ENCODE measurements at regions not wholly inside any gene's neighbourhood (a gene's known extent, or its start where the extent isn't known, plus 50 kb on each side); places are given as distances from the start of the nearest gene placed in this dataset.

DNA sequence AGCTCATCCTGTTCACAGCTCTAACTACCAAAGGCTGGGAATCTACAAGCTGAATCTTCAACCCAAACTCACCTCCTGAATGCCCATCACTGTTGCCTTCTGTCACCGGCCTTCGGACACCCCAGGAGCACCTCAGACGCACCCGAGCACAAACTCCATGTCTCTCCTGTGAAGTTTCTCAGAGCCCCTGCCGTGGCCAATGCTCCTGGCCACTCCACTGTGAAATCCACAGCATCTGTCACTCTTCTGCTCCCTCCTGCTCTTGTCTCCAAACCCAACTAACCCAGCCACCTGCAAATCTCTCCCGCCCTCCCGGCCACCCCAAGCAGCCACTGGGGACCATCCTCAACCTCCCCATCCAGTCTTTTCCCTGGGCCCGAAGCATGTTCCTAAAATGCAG is 457.9 kb upstream of the SALL3 start:
- no peak for DNase-seq

DNA sequence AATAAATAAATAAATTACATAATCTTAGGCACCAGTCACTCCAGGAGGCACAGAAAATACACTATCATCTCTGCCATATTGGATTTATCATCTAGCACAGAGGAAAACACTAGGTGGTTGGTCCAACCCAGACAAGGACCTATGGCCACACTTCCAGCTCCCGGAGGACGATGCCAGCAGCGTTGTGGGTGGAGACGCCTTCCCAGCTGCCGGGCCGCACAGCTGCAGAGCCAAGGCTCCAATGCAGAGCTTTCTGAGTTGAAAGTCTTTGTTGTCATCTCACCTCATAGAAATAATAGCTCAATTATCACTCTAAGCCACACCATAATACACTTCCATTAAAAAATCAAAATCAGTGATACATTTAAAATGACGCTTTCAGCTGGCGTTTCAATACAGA is 457.1 kb upstream of the SALL3 start:
- DNase-seq = no peak

DNA sequence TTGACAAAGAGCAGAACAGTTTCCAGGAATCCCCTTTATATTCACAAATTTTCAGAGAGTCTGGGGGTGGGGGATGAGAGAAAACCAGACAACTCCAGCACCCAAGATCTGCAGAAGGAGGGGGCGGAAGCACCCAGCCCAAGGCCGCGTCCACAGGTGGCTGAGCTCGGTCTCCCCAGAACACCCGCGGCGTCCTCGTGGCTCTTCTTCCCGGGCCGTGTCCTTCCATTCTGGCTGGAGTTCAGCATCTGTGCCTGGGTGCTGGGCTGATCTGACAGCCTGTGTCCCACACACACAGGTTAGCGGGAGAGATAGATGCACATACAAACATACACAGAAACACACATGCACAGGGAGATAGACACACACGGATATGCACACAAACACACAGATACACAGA is 455.8 kb upstream of the SALL3 start:
- DNase-seq = no peak

DNA sequence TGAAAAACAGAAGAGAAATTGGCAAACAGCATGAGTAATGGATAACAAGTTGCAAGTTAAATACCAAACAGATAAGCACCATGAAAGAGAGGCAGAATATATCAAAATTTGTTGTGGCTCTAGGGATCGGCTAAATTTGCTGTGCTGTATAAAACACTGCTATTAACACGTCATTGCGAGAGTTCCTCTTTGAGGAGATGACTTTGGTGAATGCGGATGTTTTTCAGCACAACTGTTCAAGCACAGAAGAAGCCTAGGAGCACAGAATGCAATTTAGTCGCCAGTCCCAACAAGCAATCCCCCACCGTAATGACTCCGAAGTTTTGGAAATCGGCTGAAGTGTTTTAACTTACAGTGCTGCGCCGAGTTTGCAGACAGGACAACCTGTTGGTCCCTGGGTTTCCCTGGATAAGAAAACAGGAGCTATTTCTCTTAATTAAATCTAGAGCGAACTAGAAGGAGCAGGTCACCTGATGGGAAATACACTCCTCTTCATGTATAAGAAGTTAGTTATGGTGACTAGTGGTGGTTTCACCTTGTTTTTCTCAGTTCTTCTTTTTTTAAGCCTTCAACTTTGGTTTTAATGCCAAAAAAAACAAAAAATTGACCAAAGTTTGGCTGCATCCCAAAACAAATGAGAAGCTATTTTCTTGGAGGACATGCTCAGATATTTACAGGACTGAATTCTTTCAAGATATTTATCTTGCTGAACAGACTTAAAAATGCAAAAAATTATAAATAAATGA is 454.1 kb upstream of the SALL3 start:
- no peak for DNase-seq

GRCh38 chr18:78526275-78526674 is 453.3 kb upstream of the SALL3 start:
- no peak for DNase-seq

DNA sequence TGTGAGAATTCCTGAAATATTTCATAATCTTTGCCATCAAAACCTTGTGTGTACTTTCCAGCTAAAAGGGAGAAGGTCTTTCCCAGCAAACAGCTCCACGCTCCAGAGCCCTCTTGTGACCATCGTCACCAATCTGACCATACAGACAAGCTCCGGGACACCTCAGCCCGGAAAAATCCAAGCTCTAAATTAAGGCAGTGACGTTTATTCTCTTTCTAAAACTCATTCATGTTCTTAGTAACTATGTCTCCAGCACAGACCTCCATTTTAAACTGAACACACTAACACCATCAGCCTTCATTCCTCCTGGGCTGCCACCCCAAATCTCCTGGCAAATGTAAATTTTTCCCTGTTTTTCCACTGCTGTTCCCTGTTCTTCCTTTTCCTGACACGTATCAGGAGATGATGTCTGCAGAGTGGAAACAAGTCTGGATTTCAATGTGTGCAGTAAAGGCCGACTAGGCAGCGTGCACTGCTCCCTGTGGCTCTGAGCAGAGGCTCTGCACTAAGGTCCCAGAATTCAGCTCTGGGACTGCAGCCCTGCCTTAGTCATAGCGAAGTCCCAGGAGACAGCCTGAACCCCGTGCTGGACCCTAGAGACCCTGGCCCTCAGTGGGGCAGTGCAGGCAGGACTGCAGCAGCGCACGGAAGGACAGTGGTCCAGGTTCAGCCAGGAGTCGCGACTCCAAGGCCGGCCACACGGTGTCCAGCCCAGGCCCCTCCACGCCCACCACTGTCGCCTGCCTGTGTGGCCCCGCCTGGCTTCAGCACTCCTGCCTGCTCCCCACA is 452.5 kb upstream of the SALL3 start:
- DNase-seq = no peak

DNA sequence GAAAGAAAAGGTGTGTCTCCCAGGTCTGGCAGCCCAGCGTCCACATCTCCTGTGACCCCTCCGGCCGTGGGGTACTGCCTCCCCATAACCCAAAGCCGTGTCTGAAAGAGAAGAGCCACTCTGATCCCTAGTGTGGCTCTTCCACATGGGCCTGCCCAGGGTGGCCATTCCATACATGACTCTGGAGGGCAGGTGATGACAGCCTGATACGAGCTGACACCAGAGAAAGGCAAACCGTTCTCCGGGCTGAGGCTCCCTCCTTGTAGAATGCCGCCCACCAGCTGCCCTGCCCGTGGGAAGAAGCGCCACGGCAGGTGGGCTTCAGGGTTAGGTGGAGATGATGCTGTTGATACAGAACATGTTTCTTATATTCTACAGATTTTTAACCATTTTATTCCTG is 451.6 kb upstream of the SALL3 start:
- DNase-seq = no peak

- DNase-seq = no peak
Observed at GRCh38 chr18:78528411-78529258, 451.0 kb upstream of the SALL3 start.

- DNase-seq = no peak
Observed at GRCh38 chr18:78531637-78532036, 448.0 kb upstream of the SALL3 start.

GRCh38 chr18:78538669-78539440 is 440.8 kb upstream of the SALL3 start:
- DNase-seq = no peak

GRCh38 chr18:78540636-78541529 is 438.7 kb upstream of the SALL3 start:
- DNase-seq = no peak

- peak in 38 of 58 donors; percentile 5 to 75 (median 22) for DNase-seq
Observed at GRCh38 chr18:78542204-78542603, 437.4 kb upstream of the SALL3 start.

- no peak for DNase-seq
Observed at GRCh38 chr18:78543201-78543725, 436.4 kb upstream of the SALL3 start.

DNA sequence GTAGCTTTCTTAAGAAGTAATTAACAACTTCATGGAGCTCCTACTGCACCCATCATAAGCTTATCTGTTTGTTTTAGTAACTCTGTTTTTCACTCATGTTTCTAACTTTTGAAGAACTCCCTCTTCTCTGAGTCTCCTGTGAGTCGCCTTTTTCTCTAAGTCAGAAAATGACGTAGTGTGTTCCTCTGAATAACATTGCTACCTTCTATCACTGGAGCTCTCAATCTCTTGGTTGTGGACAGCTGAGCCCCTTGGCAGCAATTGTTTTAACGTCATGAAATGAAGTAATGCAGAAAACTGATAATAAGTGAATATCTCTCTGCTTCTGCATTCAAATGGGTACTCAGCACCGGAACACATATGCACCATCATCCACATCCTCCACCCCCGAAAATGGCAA is 433.3 kb upstream of the SALL3 start:
- DNase-seq = no peak

DNA sequence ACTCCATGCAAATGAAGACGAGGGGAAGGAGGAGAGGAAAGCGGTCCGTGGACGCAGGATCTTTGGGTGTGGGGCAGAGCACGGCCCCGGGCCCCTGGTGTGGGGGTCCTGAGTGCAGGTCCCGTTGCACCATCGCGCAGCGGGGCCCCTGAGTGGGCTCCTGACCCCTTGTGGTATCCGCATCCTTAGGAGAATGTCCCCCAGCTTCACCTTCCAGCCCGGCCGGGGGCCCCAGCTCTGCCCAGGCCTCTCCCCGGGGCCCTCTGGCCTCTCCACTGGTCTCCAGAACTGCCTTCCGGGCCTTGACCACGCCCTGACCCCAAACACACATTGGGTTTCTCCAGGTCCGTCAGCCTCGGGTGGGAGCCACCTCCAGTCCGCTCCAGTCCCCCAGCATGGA is 431.8 kb upstream of the SALL3 start:
- DNase-seq = no peak

DNA sequence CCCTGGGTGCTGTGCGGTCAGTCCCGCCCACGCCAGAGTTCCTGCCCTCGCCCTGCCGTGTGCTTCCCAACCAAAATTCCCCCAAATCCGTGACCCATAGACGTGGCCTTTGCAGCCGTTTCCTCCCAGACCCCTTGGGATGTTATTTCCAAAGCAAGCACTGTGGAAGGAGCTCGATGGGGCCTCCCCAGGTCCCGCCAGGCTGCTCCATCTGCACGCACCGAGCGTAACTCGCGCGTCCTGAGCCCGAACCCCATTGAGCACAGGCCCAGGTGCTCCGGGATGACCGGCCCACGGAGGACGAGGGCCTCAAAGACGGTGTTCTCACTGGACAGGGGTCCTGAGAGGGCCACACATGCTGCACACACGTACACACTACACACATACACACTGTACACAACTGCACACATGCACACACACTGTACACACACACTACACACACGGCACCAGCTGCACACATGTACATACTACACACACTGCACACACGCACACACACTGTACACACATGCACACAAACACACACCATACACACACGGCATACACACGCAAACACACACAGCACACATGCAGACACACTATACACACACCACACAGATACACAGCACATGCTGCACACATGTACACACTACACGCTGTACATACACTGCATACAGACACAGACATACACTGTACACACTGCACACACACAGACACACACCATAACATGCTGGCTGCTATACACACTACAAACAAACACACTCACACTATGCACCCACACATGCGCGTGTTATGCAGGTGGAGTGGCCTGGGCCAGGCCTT is 431.2 kb upstream of the SALL3 start:
- DNase-seq = no peak

DNA sequence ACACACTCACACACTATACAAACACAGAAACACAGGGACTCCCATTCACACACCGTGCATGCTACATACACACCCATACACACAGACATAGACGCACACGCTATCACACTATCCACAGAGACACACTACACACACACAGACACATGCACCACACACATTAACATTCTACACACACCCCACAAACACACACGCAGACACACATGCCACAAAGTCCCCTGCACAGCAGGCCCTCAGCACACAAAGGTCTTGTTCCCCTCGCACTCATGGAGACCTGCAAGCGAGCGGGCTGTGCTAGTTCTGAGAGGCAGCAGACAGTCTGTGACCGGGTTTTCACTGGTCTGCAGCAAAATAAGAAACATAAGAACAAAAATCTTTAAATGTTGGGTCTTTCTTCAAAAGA is 429.6 kb upstream of the SALL3 start:
- DNase-seq = no peak

- no peak for DNase-seq
Observed at GRCh38 chr18:78554944-78555608, 424.5 kb upstream of the SALL3 start.
